ENCODE measurements at regions not wholly inside any gene's neighbourhood (a gene's known extent, or its start where the extent isn't known, plus 50 kb on each side); places are given as distances from the start of the nearest gene placed in this dataset.

DNA sequence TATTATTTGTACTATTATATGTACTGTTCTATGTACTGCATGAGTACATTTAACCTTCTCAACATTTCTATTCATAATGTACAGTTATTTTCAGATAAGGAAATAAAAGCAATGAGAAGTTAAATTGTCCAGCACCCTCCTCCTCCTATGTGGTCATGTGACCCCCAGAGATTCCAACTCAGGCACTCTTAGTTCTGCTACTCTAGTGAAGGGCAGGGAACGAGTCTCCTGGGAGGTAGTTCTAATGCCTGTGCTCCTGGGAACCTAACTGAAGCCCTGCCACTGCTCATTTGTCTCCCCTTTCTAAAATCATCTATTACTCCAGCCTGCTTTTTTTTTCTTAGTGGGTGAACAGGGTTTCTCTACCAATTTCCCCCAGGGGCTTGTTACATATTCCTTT lies 105.9 kb upstream of the GPRIN3 start:
- TF ChIP-seq, protein P1, sequence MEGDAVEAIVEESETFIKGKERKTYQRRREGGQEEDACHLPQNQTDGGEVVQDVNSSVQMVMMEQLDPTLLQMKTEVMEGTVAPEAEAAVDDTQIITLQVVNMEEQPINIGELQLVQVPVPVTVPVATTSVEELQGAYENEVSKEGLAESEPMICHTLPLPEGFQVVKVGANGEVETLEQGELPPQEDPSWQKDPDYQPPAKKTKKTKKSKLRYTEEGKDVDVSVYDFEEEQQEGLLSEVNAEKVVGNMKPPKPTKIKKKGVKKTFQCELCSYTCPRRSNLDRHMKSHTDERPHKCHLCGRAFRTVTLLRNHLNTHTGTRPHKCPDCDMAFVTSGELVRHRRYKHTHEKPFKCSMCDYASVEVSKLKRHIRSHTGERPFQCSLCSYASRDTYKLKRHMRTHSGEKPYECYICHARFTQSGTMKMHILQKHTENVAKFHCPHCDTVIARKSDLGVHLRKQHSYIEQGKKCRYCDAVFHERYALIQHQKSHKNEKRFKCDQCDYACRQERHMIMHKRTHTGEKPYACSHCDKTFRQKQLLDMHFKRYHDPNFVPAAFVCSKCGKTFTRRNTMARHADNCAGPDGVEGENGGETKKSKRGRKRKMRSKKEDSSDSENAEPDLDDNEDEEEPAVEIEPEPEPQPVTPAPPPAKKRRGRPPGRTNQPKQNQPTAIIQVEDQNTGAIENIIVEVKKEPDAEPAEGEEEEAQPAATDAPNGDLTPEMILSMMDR (IDR thresholded peaks at IDR 0.05): no peak
- no peak for TF ChIP-seq EP300 (IDR thresholded peaks at IDR 0.05)
